HG02852 (cell line): ENCODE measurements at regions not wholly inside any gene's neighbourhood (a gene's known extent, or its start where the extent isn't known, plus 50 kb on each side); places are given as distances from the start of the nearest gene placed in this dataset.
A peak's percentile ranks its signal among the peaks of the same experiment; 100 is the strongest.
"Not testable (repeated sequence)": the region's sequence is repeated elsewhere in the genome, so short reads cannot be mapped to it uniquely, and the experiment has no call there.

Source experiments
- ATAC-seq: cut with Tn5 transposase; IDR thresholded peaks from one replicate; pipeline ENCODE4 v1.9.1; 2021; ENCODE audit warnings: mild to moderate bottlenecking, moderate library complexity; ENCODE audit not compliant: unreplicated experiment

- no peak for ATAC-seq
Observed at GRCh38 chr4:127214931-127215330, 417.8 kb upstream of the INTU start.

GRCh38 chr4:127217586-127218229 lies 415.0 kb upstream of the INTU start:
- no peak for ATAC-seq

DNA sequence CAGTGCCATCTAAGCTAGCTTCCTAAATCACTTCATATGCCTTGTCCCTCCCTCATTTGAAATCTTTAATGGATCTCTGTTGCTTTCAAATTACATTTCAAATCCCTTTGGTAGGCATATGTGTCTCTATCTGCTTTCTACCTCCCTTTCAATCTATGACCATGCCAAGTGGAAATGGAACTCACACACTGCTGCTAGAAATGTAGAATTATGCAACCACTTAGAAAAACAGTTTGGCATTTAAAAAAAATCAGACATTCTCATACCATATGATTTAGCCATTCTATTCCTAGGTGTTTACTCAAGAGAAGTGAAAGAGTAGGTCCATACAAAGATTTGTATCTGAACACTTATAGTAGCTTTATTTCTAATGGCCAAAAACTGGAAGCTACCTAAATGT lies 413.5 kb upstream of the INTU start:
- ATAC-seq = no peak

DNA sequence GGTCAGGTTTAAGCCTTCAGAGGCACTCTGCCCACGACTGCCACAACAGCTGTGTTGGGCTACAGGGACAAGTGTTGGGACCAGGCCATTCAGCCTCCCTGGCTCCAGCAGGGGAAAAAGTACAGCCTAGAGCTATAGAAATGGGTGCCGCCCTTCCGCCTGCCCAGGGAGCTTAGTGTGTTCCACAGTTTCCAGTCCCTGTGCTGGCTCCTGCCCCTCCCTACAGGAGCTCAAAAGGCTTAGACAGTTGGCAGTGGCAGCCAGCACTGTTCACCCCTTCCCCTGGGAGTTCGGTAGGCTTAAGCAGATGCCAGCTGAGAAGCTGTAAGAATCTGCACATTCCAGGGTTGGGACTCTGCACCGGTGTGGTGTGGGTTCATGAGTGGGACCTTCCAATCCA lies 408.2 kb upstream of the INTU start:
- no peak for ATAC-seq

GRCh38 chr4:127229855-127230608 lies 402.7 kb upstream of the INTU start:
- ATAC-seq = no peak

DNA sequence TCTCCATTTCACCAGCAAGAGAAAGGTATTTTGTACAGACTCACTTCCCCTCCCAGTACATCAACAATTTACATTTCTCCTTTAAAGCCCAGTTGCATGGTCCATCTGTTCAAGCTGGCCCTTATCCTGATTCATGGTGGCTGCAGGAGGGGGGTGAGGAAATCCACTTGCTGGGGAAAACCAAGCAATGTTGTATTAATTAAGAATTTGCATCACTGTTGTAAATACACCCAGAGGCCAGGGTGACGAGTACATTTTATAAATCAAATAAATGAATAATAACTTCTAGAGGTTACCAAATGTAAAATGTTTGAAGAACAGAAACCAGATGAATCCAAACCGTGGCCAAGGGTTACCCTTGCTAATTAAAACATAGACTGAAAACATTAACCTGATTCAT lies 395.9 kb upstream of the INTU start:
- no peak for ATAC-seq

DNA sequence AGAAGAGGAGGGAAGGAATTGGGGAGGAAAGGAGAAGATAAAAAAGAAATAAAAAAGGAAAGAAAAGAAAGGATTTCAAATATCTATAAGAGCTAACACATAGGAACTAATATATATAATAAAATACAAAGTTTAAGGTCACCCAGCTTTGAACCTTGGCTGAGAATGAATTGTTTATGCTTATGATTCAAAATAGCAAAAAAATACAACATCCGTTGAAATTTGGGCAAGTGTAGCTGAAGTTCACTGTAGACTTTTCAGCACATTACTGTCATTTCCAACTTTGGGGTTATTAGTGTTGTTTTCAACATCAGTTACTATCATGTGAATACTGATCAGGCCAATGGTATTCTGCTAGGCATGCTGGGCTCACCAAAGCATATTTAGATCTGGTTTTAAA lies 395.2 kb upstream of the INTU start:
- no peak for ATAC-seq

DNA sequence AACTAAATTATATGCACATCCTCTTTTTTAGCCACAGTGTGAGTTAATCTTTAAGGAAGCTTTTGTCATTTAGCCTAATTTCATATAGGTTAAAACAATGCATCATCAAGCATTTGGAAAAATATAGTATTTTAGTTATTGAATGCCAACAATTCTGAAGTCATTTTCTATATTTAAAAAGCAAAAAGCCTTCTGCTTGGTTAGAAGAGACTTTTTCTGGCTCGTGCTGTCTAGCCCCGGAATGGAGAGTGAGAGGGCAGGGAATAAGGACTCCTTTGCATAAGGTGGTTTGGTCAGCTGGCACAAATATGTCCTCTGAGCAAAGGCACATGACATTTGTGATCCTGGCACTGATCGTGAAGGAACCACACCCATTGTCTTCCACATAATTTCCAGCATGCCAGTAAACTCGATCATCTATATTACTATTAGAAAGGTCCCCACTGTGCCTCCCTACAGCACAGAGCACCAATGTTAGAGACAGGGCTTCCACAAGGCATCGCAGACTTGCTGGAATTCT lies 393.7 kb upstream of the INTU start:
- no peak for ATAC-seq

DNA sequence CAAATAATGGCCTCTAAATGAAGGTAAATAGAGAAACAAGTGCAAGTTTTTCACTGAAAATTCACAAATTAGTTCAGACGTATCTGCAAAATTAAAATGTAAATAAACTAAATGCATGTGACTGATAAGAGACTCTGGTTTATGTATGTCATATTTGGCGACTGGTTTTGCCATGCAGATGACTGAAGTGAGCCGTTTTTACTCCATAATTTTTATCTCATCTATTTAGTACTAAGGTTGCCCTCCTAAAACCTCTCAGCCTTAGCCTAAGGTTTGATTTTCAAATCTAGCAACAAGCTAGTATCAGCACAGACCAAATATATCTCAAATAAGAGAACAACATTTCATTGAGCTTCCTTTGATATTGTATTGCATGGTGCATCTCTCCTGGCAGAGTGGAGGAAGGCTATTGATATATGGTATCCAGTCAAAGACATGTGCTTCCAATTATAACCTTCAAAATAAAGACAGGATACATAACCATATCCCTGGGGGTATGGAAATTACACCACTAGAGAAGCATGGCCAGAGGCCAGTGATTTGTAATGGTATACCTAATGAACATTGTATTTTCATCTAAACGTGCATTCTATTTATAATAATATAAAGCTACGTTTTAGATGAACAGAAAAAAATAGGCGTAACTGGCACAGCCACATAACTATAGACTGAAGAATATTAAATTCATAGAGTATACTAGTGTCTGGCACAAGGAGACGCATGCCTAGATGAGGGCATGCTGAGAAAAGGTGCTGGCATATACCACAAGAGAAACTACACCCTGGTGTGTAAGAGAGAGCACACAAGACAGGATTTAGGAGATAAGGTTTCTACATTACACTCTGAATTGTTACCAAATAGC lies 392.6 kb upstream of the INTU start:
- ATAC-seq = no peak

GRCh38 chr4:127240764-127241105 lies 392.0 kb upstream of the INTU start:
- no peak for ATAC-seq

- ATAC-seq = no peak
Observed at GRCh38 chr4:127244515-127244914, 388.2 kb upstream of the INTU start.

GRCh38 chr4:127246963-127247952 lies 385.5 kb upstream of the INTU start:
- ATAC-seq = no peak

DNA sequence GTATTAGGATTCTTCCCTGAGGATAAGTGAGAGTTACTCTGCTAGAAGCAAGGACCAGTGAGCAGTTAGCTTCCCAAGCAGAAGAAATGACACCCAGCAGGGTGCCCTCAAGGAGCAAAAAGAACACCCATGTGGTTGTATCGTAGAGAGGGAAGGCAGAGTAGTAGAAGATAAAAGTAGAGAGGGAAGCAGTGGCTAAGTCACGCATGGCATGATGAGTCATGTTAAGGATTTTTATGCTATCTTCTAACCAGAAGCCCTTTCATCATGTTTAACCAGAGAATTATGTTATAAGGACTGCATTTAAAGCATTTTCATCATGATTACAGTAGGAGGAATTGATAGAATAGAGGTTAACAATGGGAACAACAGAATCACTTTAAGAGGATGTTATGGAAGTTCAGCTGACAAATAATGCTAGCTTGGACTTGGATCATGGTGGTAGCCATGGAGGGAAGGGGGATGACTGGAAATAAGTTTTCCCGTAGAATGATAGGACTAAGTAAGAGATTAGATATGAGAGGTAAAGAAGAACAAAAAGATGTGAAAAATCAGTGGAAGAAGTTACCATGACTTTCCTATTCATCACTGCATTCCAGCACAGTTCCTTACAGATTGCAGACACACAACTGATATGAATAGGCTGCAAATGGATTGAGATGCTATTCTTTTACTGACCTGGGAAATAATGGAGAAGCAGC lies 383.5 kb upstream of the INTU start:
- ATAC-seq = no peak

- no peak for ATAC-seq
Observed at GRCh38 chr4:127249767-127250108, 383.0 kb upstream of the INTU start.

GRCh38 chr4:127250577-127250976 lies 382.2 kb upstream of the INTU start:
- ATAC-seq = peak; percentile 41

- peak; percentile 89 for ATAC-seq
Observed at GRCh38 chr4:127251423-127251822, 381.3 kb upstream of the INTU start.

DNA sequence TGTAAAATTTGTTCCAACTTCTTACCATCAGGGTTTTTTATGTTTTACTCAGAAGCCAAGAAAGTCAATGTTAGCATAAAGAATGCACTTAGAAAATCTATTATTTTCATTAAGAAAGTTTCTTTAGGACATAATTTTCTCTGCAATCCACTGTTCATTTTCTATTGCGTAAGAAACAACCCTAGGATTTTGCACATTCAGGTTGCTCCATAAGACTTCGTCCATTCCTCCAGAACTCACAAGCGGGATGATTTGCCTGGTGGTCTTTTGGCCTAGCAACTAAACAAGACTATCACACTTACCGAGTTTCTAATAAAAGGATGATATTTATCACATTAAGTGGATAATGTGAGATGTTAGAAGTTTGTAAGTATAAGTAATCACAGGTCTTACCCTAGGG lies 376.3 kb upstream of the INTU start:
- no peak for ATAC-seq

DNA sequence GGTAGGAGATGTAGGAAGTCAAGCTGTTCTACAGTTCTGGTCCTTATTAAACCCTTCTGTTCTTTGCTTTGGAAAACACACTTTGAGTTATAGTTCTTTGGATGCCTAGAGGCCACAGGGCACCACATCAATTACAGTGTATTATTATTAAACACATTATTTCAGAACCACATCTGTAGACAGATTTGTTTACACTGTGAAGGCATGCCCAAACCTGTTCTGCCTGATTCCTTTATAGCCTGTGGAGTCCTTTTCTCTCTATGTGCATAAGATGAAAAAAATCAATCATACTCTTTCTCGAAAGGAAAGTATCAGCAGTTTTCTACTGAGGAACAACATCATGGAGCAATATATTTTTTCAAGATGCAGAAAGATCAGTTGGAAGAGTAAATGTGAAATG lies 371.3 kb upstream of the INTU start:
- no peak for ATAC-seq

GRCh38 chr4:127268367-127268766 lies 364.4 kb upstream of the INTU start:
- no peak for ATAC-seq

GRCh38 chr4:127277023-127277422 lies 355.7 kb upstream of the INTU start:
- not testable (repeated sequence) for ATAC-seq
